ENCODE measurements at regions not wholly inside any gene's neighbourhood (a gene's known extent, or its start where the extent isn't known, plus 50 kb on each side); places are given as distances from the start of the nearest gene placed in this dataset.

- no peaks in the 10 kb centered on the region for H4K20me1 ChIP-seq (ENCODE audit: control insufficient read depth, insufficient read depth, low read length, poor library complexity, severe bottlenecking)
- ATAC-seq (ENCODE audit: low read depth): no peak
- TF ChIP-seq, protein P1, sequence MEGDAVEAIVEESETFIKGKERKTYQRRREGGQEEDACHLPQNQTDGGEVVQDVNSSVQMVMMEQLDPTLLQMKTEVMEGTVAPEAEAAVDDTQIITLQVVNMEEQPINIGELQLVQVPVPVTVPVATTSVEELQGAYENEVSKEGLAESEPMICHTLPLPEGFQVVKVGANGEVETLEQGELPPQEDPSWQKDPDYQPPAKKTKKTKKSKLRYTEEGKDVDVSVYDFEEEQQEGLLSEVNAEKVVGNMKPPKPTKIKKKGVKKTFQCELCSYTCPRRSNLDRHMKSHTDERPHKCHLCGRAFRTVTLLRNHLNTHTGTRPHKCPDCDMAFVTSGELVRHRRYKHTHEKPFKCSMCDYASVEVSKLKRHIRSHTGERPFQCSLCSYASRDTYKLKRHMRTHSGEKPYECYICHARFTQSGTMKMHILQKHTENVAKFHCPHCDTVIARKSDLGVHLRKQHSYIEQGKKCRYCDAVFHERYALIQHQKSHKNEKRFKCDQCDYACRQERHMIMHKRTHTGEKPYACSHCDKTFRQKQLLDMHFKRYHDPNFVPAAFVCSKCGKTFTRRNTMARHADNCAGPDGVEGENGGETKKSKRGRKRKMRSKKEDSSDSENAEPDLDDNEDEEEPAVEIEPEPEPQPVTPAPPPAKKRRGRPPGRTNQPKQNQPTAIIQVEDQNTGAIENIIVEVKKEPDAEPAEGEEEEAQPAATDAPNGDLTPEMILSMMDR (IDR thresholded peaks at IDR 0.05): no peak
- TF ChIP-seq EZH2 (IDR thresholded peaks at IDR 0.05; ENCODE audit: borderline replicate concordance, insufficient read depth, low read depth, low read length, poor library complexity, severe bottlenecking): no peak
- Mint-ChIP-seq H3K4me1 (no peaks in the 10 kb centered on the region), H3K27me3 (no peaks in the 10 kb centered on the region), H3K4me3 (no peak overlapping the region), H3K27ac (no peak overlapping the region), H3K9me3 (ENCODE audit: insufficient read depth) (no peaks in the 10 kb centered on the region)
- CTCF ChIA-PET: no interaction called here
- no peaks in the 10 kb centered on the region for H3K79me2 ChIP-seq (ENCODE audit: control insufficient read depth, insufficient read depth, low read length)
- H3K9ac ChIP-seq (ENCODE audit: low read length): no peak overlapping the region
- no peak overlapping the region for H3K27ac ChIP-seq (ENCODE audit: low read length in 2 of 2)
- intact Hi-C loops (cut with micrococcal nuclease): no loop called here
- H3K9me3 ChIP-seq (ENCODE audit: control extremely low read depth in 1 of 3, control insufficient read depth in 2 of 3, insufficient read depth in 1 of 3, low read length in 2 of 3): no peaks in the 10 kb centered on the region
- H2AFZ ChIP-seq (ENCODE audit: insufficient read depth, low read depth, low read length, poor library complexity, severe bottlenecking): no peak overlapping the region
- no peak overlapping the region for H3K4me2 ChIP-seq (replicated peaks; ENCODE audit: low read depth, low read length, poor library complexity, severe bottlenecking)
- no peaks in the 10 kb centered on the region for H3K27me3 ChIP-seq (replicated peaks in 1 of 4; ENCODE audit: control extremely low read depth in 1 of 4, control insufficient read depth in 3 of 4, insufficient read depth in 4 of 4, low read length in 3 of 4)
- no peaks in the 10 kb centered on the region for H3K4me1 ChIP-seq (ENCODE audit: control insufficient read depth in 2 of 2, insufficient read depth in 2 of 2, low read length in 2 of 2)
- no CpG with 5 or more reads among the region's 1 CpG for WGBS (ENCODE audit: insufficient coverage)
- DNase-seq: no peak
- POLR2A ChIA-PET: no interaction called here
- no peaks in the 10 kb centered on the region for H3K36me3 ChIP-seq (replicated peaks in 1 of 2; ENCODE audit: control extremely low read depth in 1 of 2, control insufficient read depth in 1 of 2, extremely low read depth in 1 of 2, insufficient read depth in 2 of 2, low read length in 1 of 2)
- H3K4me3 ChIP-seq (ENCODE audit: control extremely low read depth in 1 of 5, extremely low read depth in 1 of 5, insufficient read depth in 1 of 5, low read depth in 2 of 5, low read length in 4 of 5): no peak overlapping the region
Measured at GRCh38 chr2:147378403-147378802, 466.4 kb upstream of the ACVR2A start.

- no CpG with 5 or more reads among the region's 1 CpG for WGBS (ENCODE audit: insufficient coverage)
- no peaks in the 10 kb centered on the region for H3K27me3 Mint-ChIP-seq
- H3K27me3 ChIP-seq (replicated peaks in 1 of 4; ENCODE audit: control extremely low read depth in 1 of 4, control insufficient read depth in 3 of 4, insufficient read depth in 4 of 4, low read length in 3 of 4): no peaks in the 10 kb centered on the region
- H3K4me1 ChIP-seq (ENCODE audit: control insufficient read depth in 2 of 2, insufficient read depth in 2 of 2, low read length in 2 of 2): no peaks in the 10 kb centered on the region
- H3K27ac ChIP-seq (ENCODE audit: low read length in 2 of 2): no peak overlapping the region
- TF ChIP-seq EZH2 (IDR thresholded peaks at IDR 0.05; ENCODE audit: borderline replicate concordance, insufficient read depth, low read depth, low read length, poor library complexity, severe bottlenecking): no peak
- TF ChIP-seq, protein P1 (IDR thresholded peaks at IDR 0.05): no peak
- POLR2A ChIA-PET: no interaction called here
- H2AFZ ChIP-seq (ENCODE audit: insufficient read depth, low read depth, low read length, poor library complexity, severe bottlenecking): no peak overlapping the region
- DNase-seq: no peak
- CTCF ChIA-PET: no interaction called here
- no peaks in the 10 kb centered on the region for H3K9me3 ChIP-seq (ENCODE audit: control extremely low read depth in 1 of 3, control insufficient read depth in 2 of 3, insufficient read depth in 1 of 3, low read length in 2 of 3)
- ATAC-seq (ENCODE audit: low read depth): no peak
- H3K36me3 ChIP-seq (replicated peaks in 1 of 2; ENCODE audit: control extremely low read depth in 1 of 2, control insufficient read depth in 1 of 2, extremely low read depth in 1 of 2, insufficient read depth in 2 of 2, low read length in 1 of 2): no peaks in the 10 kb centered on the region
- no peak overlapping the region for H3K27ac Mint-ChIP-seq
- no peaks in the 10 kb centered on the region for H3K79me2 ChIP-seq (ENCODE audit: control insufficient read depth, insufficient read depth, low read length)
- no peak overlapping the region for H3K4me3 Mint-ChIP-seq
- H4K20me1 ChIP-seq (ENCODE audit: control insufficient read depth, insufficient read depth, low read length, poor library complexity, severe bottlenecking): no peaks in the 10 kb centered on the region
- no peak overlapping the region for H3K9ac ChIP-seq (ENCODE audit: low read length)
- H3K4me3 ChIP-seq (ENCODE audit: control extremely low read depth in 1 of 5, extremely low read depth in 1 of 5, insufficient read depth in 1 of 5, low read depth in 2 of 5, low read length in 4 of 5): no peak overlapping the region
- H3K4me2 ChIP-seq (replicated peaks; ENCODE audit: low read depth, low read length, poor library complexity, severe bottlenecking): no peak overlapping the region
- intact Hi-C loops (cut with micrococcal nuclease): no loop called here
- H3K9me3 Mint-ChIP-seq (ENCODE audit: insufficient read depth): no peaks in the 10 kb centered on the region
- H3K4me1 Mint-ChIP-seq: no peaks in the 10 kb centered on the region
Measured at GRCh38 chr2:147375073-147375472, 469.8 kb upstream of the ACVR2A start.
